H1 (cell line): ENCODE measurements at regions not wholly inside any gene's neighbourhood (a gene's known extent, or its start where the extent isn't known, plus 50 kb on each side); places are given as distances from the start of the nearest gene placed in this dataset.
"Not testable (repeated sequence)": the region's sequence is repeated elsewhere in the genome, so short reads cannot be mapped to it uniquely, and the experiment has no call there.

Experiments used
- CTCF ChIA-PET: fragments of 300-600 bp; sonication (Branson Sonifier 250); formaldehyde crosslinking; loops from one replicate; lab custom pipeline; 2021; ENCODE audit not compliant: partially characterized antibody; lab: Charles Lee
- POLR2A ChIA-PET: fragments of 300-600 bp; sonication (Branson Sonifier 250); formaldehyde crosslinking; loops from one replicate; lab custom pipeline; 2021; ENCODE audit warnings: inconsistent platforms; ENCODE audit not compliant: partially characterized antibody; lab: Charles Lee
- DNase-seq, 2 experiments: peaks; one replicate each; pipeline versions ENCODE4 v3.0.0 to v3.0.0-alpha.2; 2010 to 2022; ENCODE audit warnings: low spot score in 2 of 2, low read depth in 1 of 2, mixed read lengths in 1 of 2
- FAIRE-seq: peaks from 2 replicates; lab custom pipeline; 2011; peaks lifted over from hg19 to GRCh38; lab: Jason Lieb, UNC
- H2AFZ ChIP-seq: 2 replicates; pipeline ENCODE4 v1.8.1; 2012; ENCODE audit warnings: low read length, inconsistent platforms
- H2AK5ac ChIP-seq: 2 replicates; pipeline ENCODE4 v1.6.1; 2013; ENCODE audit warnings: low read depth, low read length
- H2BK120ac ChIP-seq: replicated peaks from 2 replicates; pipeline ENCODE3; 2013; ENCODE audit warnings: low read depth, low read length, inconsistent platforms
- H2BK12ac ChIP-seq: 2 replicates; pipeline ENCODE4 v1.6.1; 2013; ENCODE audit warnings: low read depth, low read length
- H2BK15ac ChIP-seq: 2 replicates; pipeline ENCODE4 v1.6.1; 2013; ENCODE audit warnings: low read length
- H2BK20ac ChIP-seq: 2 replicates; pipeline ENCODE4 v1.6.1; 2013; ENCODE audit warnings: low read length
- H2BK5ac ChIP-seq: 2 replicates; pipeline ENCODE4 v1.6.1; 2013; ENCODE audit warnings: low read depth, low read length
- H3K14ac ChIP-seq: 2 replicates; pipeline ENCODE4 v1.6.1; 2013; ENCODE audit warnings: inconsistent platforms; ENCODE audit not compliant: insufficient read length
- H3K18ac ChIP-seq: 2 replicates; pipeline ENCODE4 v1.6.1; 2013; ENCODE audit warnings: low read length; ENCODE audit errors: extremely low read depth
- H3K23ac ChIP-seq: 2 replicates; pipeline ENCODE4 v1.6.1; 2013; ENCODE audit warnings: inconsistent platforms; ENCODE audit not compliant: insufficient read length
- H3K23me2 ChIP-seq: 2 replicates; pipeline ENCODE4 v1.6.1; 2013; ENCODE audit warnings: low read depth, low read length
- H3K27ac ChIP-seq: 2 replicates; pipeline ENCODE4 v1.6.1; 2011; ENCODE audit warnings: low read depth, low read length, inconsistent platforms
- H3K27me3 ChIP-seq, 4 experiments: replicated peaks in 1 of 4; 1 replicate in 1 of 4; 2 replicates in 3 of 4; pipeline versions ENCODE4 v1.6.1 to v1.8.1; 2011 to 2013; ENCODE audit warnings: low read length in 3 of 4, mild to moderate bottlenecking in 3 of 4, inconsistent platforms in 2 of 4, mixed read lengths in 2 of 4, moderate library complexity in 1 of 4; ENCODE audit not compliant: control insufficient read depth in 3 of 4, insufficient read depth in 3 of 4; ENCODE audit errors: extremely low read depth in 1 of 4
- H3K36me3 ChIP-seq, 4 experiments: 2 replicates each; pipeline versions ENCODE4 v1.6.1 to v1.8.1; 2011 to 2013; ENCODE audit warnings: mild to moderate bottlenecking in 4 of 4, low read length in 3 of 4, moderate library complexity in 2 of 4, control low read depth in 1 of 4, inconsistent platforms in 1 of 4; ENCODE audit not compliant: insufficient read depth in 4 of 4, control insufficient read depth in 2 of 4
- H3K4ac ChIP-seq: replicated peaks from 2 replicates; pipeline ENCODE3; 2013; ENCODE audit warnings: low read length, low read depth, mixed read lengths, inconsistent platforms; ENCODE audit not compliant: insufficient read length
- H3K4me1 ChIP-seq, 4 experiments: replicated peaks in 1 of 4; 1 replicate in 1 of 4; 2 replicates in 3 of 4; pipeline versions ENCODE4 v1.6.1 to v1.8.1; 2011 to 2013; ENCODE audit warnings: low read length in 3 of 4, inconsistent platforms in 2 of 4, mixed read lengths in 1 of 4; ENCODE audit not compliant: insufficient read depth in 4 of 4, control insufficient read depth in 3 of 4
- H3K4me2 ChIP-seq, 2 experiments: 2 replicates each; pipeline versions ENCODE4 v1.6.1 to v1.8.1; 2011 to 2013; ENCODE audit warnings: low read depth in 2 of 2, low read length in 2 of 2, control low read depth in 1 of 2, inconsistent platforms in 1 of 2, mild to moderate bottlenecking in 1 of 2; ENCODE audit not compliant: insufficient read depth in 1 of 2
- H3K4me3 ChIP-seq, 4 experiments: fragments of 200-600, 300-600 bp in 1 of 4; sonication (generic), shearing (Covaris generic), sonication (Bioruptor Twin) in 1 of 4; 2 replicates each; pipeline versions ENCODE4 v1.5.1 to v1.8.1; 2011 to 2016; ENCODE audit warnings: low read length in 4 of 4, low read depth in 3 of 4, control low read depth in 2 of 4, inconsistent platforms in 2 of 4, mild to moderate bottlenecking in 2 of 4, mixed read lengths in 1 of 4, moderate library complexity in 1 of 4; ENCODE audit not compliant: insufficient read depth in 2 of 4; ENCODE audit errors: extremely low read depth in 1 of 4
- H3K56ac ChIP-seq: replicated peaks from 2 replicates; pipeline ENCODE3; 2013; ENCODE audit warnings: low read depth, mild to moderate bottlenecking, mixed read lengths, low read length, inconsistent platforms; ENCODE audit not compliant: insufficient read length
- H3K79me1 ChIP-seq: 2 replicates; pipeline ENCODE4 v1.6.1; 2013; ENCODE audit warnings: low read depth, low read length, control low read depth
- H3K79me2 ChIP-seq, 2 experiments: 2 replicates each; pipeline versions ENCODE4 v1.6.1 to v1.8.1; 2012 to 2013; ENCODE audit warnings: low read length in 2 of 2, mild to moderate bottlenecking in 2 of 2, inconsistent platforms in 1 of 2; ENCODE audit not compliant: insufficient read depth in 2 of 2, control insufficient read depth in 1 of 2
- H3K9ac ChIP-seq, 4 experiments: replicated peaks in 1 of 4; 1 replicate in 1 of 4; 2 replicates in 3 of 4; pipeline versions ENCODE4 v1.6.1 to v1.8.1; 2011 to 2013; ENCODE audit warnings: low read depth in 3 of 4, low read length in 3 of 4, control low read depth in 2 of 4, mild to moderate bottlenecking in 2 of 4, moderate library complexity in 2 of 4, inconsistent platforms in 1 of 4; ENCODE audit errors: extremely low read depth in 1 of 4
- H3K9me3 ChIP-seq, 2 experiments: 2 replicates each; pipeline versions ENCODE4 v1.6.1 to v1.8.1; 2012 to 2013; ENCODE audit warnings: mild to moderate bottlenecking in 2 of 2, moderate library complexity in 2 of 2, control low read depth in 1 of 2, inconsistent platforms in 1 of 2, low read depth in 1 of 2, low read length in 1 of 2, mixed read lengths in 1 of 2; ENCODE audit not compliant: insufficient read depth in 2 of 2
- H4K20me1 ChIP-seq, 2 experiments: replicated peaks in 1 of 2; 2 replicates each; pipeline versions ENCODE3 to v1.8.1; 2011 to 2013; ENCODE audit warnings: inconsistent platforms in 2 of 2, low read length in 2 of 2, mild to moderate bottlenecking in 1 of 2; ENCODE audit not compliant: insufficient read depth in 2 of 2, control insufficient read depth in 1 of 2
- H4K5ac ChIP-seq: 2 replicates; pipeline ENCODE4 v1.6.1; 2013; ENCODE audit warnings: low read length, low read depth, mixed read lengths, inconsistent platforms; ENCODE audit not compliant: insufficient read length
- H4K8ac ChIP-seq: 2 replicates; pipeline ENCODE4 v1.8.0; 2013; ENCODE audit warnings: mild to moderate bottlenecking, moderate library complexity, low read length, inconsistent platforms; ENCODE audit not compliant: insufficient read depth; ENCODE audit errors: extremely low read depth
- H4K91ac ChIP-seq: replicated peaks from 2 replicates; pipeline ENCODE3; 2013; ENCODE audit warnings: low read length, mixed read lengths, inconsistent platforms; ENCODE audit not compliant: insufficient read length
- WGBS, 2 experiments: shearing (Covaris generic) in 1 of 2; methylation state at CpG; one replicate each; pipeline versions ENCODE4 v1.1.6 to v1.1.7; 2013 to 2015; ENCODE audit warnings: low lambda C conversion rate in 2 of 2, mixed read lengths in 2 of 2, inconsistent platforms in 1 of 2, low coverage in 1 of 2, missing lambda C conversion rate in 1 of 2; ENCODE audit not compliant: insufficient replicate concordance in 2 of 2, insufficient coverage in 1 of 2, insufficient read length in 1 of 2; ENCODE audit errors: extremely low coverage in 1 of 2, missing lambda C conversion rate in 1 of 2; 5-methylcytosine and 5-hydroxymethylcytosine counted together

- H2BK120ac ChIP-seq, POLR2A ChIA-PET, H3K23ac ChIP-seq, H2AFZ ChIP-seq, H3K23me2 ChIP-seq, H4K91ac ChIP-seq, H4K5ac ChIP-seq, H3K4me3 ChIP-seq, H3K27ac ChIP-seq, H3K4me2 ChIP-seq, H3K4ac ChIP-seq, H3K79me1 ChIP-seq, H3K79me2 ChIP-seq, CTCF ChIA-PET, H2AK5ac ChIP-seq, H3K18ac ChIP-seq, H3K4me1 ChIP-seq, H2BK15ac ChIP-seq, H3K36me3 ChIP-seq, H3K56ac ChIP-seq, H3K27me3 ChIP-seq, H4K20me1 ChIP-seq, DNase-seq, H3K14ac ChIP-seq, H3K9me3 ChIP-seq, H2BK20ac ChIP-seq, FAIRE-seq, H2BK5ac ChIP-seq, H4K8ac ChIP-seq, H3K9ac ChIP-seq, H2BK12ac ChIP-seq: not testable (repeated sequence)
- WGBS, 2 experiments: 97% methylated on average over 14 of the region's 37 CpGs; no CpG with 5 or more reads in 1 of the 2 experiments
Observed at GRCh38 chr3:163551915-163552658, 1526.2 kb downstream of the SI start.
